PC-3 (cell line): ENCODE measurements at regions not wholly inside any gene's neighbourhood (a gene's known extent, or its start where the extent isn't known, plus 50 kb on each side); places are given as distances from the start of the nearest gene placed in this dataset.

ENCODE experiments used
- CTCF ChIP-seq: fragments of 300-600 bp; sonication (generic); conservative IDR thresholded peaks from 2 replicates; pipeline ENCODE4 v1.5.1; 2017; ENCODE audit warnings: antibody characterized with exemption, low read depth, mild to moderate bottlenecking, low read length
- EZH2 ChIP-seq: fragments of 300-600 bp; sonication (generic); IDR thresholded peaks from one replicate; pipeline ENCODE4 v1.6.1; 2017; ENCODE audit warnings: antibody characterized with exemption, mild to moderate bottlenecking, low read length; ENCODE audit not compliant: unreplicated experiment
- EZH2phosphoT487 ChIP-seq: fragments of 300-600 bp; sonication (generic); IDR thresholded peaks from 2 replicates; pipeline ENCODE4 v1.6.1; 2018; ENCODE audit warnings: mild to moderate bottlenecking, antibody characterized with exemption, low read length, borderline replicate concordance

GRCh38 chr17:13746404-13746803, 144.7 kb upstream of the HS3ST3A1 start:
- TF ChIP-seq CTCF (no peak), EZH2phosphoT487 (no peak), EZH2 (no peak)
